Trophoblast cell (in vitro differentiated cells and primary cell): ENCODE measurements at regions not wholly inside any gene's neighbourhood (a gene's known extent, or its start where the extent isn't known, plus 50 kb on each side); places are given as distances from the start of the nearest gene placed in this dataset.

Source experiments
- DNase-seq, 2 donors: peaks; one replicate each; pipeline ENCODE4 v3.0.0-alpha.2; 2016
- H2AFZ ChIP-seq: 2 replicates; pipeline ENCODE4 v1.6.1; 2013; ENCODE audit warnings: low read length, moderate library complexity, mild to moderate bottlenecking; ENCODE audit not compliant: insufficient read depth, poor library complexity
- H2AK5ac ChIP-seq: 2 replicates; pipeline ENCODE4 v1.6.1; 2013; ENCODE audit warnings: mild to moderate bottlenecking, low read length
- H2BK120ac ChIP-seq: 2 replicates; pipeline ENCODE4 v1.6.1; 2013; ENCODE audit warnings: low read length, mild to moderate bottlenecking, moderate library complexity; ENCODE audit not compliant: insufficient read depth, poor library complexity
- H2BK12ac ChIP-seq: 2 replicates; pipeline ENCODE4 v1.6.1; 2013; ENCODE audit warnings: mild to moderate bottlenecking, low read length, moderate library complexity
- H2BK5ac ChIP-seq: 2 replicates; pipeline ENCODE4 v1.6.1; 2013; ENCODE audit warnings: low read length, low read depth, moderate library complexity, mild to moderate bottlenecking; ENCODE audit not compliant: poor library complexity
- H3K14ac ChIP-seq: 2 replicates; pipeline ENCODE4 v1.6.1; 2013; ENCODE audit warnings: mild to moderate bottlenecking, low read length
- H3K18ac ChIP-seq: 2 replicates; pipeline ENCODE4 v1.6.1; 2013; ENCODE audit warnings: mild to moderate bottlenecking, low read length
- H3K23ac ChIP-seq: 2 replicates; pipeline ENCODE4 v1.6.1; 2013; ENCODE audit warnings: low read length
- H3K27ac ChIP-seq: 2 replicates; pipeline ENCODE4 v1.5.1; 2013; ENCODE audit warnings: low read depth, mild to moderate bottlenecking, inconsistent platforms, low read length, moderate library complexity
- H3K27me3 ChIP-seq: 2 replicates; pipeline ENCODE4 v1.6.1; 2013; ENCODE audit warnings: inconsistent platforms, mild to moderate bottlenecking, low read length, moderate library complexity; ENCODE audit not compliant: insufficient read depth
- H3K36me3 ChIP-seq, 2 experiments: 1 replicate in 1 of 2; 2 replicates in 1 of 2; pipeline ENCODE4 v1.6.1; 2013; ENCODE audit warnings: low read length in 2 of 2, mild to moderate bottlenecking in 2 of 2, moderate library complexity in 1 of 2; ENCODE audit not compliant: insufficient read depth in 2 of 2, control insufficient read depth in 1 of 2
- H3K4ac ChIP-seq: 2 replicates; pipeline ENCODE4 v1.6.1; 2013; ENCODE audit warnings: low read depth, mild to moderate bottlenecking, low read length, moderate library complexity
- H3K4me1 ChIP-seq, 2 experiments: 1 replicate in 1 of 2; 2 replicates in 1 of 2; pipeline ENCODE4 v1.6.1; 2013; ENCODE audit warnings: low read length in 2 of 2, mild to moderate bottlenecking in 2 of 2, moderate library complexity in 1 of 2; ENCODE audit not compliant: insufficient read depth in 2 of 2, control insufficient read depth in 1 of 2
- H3K4me2 ChIP-seq: 2 replicates; pipeline ENCODE4 v1.6.1; 2013; ENCODE audit warnings: inconsistent platforms, mild to moderate bottlenecking, low read length, moderate library complexity
- H3K4me3 ChIP-seq: 2 replicates; pipeline ENCODE4 v1.5.1; 2013; ENCODE audit warnings: mild to moderate bottlenecking, low read depth, low read length, inconsistent platforms
- H3K79me1 ChIP-seq: one replicate; pipeline ENCODE4 v1.6.1; 2013; ENCODE audit warnings: low read length
- H3K79me2 ChIP-seq: 2 replicates; pipeline ENCODE4 v1.6.1; 2013; ENCODE audit warnings: low read length, mild to moderate bottlenecking; ENCODE audit not compliant: control insufficient read depth, insufficient read depth, poor library complexity
- H3K9ac ChIP-seq: 2 replicates; pipeline ENCODE4 v1.6.1; 2013; ENCODE audit warnings: mild to moderate bottlenecking, low read length
- H3K9me3 ChIP-seq: 2 replicates; pipeline ENCODE4 v1.6.1; 2013; ENCODE audit warnings: low read depth, mild to moderate bottlenecking, control low read depth, inconsistent platforms, low read length; ENCODE audit not compliant: insufficient read depth
- H4K12ac ChIP-seq: 2 replicates; pipeline ENCODE4 v1.6.1; 2013; ENCODE audit warnings: low read depth, mild to moderate bottlenecking, low read length, moderate library complexity
- H4K8ac ChIP-seq: 2 replicates; pipeline ENCODE4 v1.6.1; 2013; ENCODE audit warnings: low read depth, mild to moderate bottlenecking, low read length, moderate library complexity
- H4K91ac ChIP-seq: one replicate; pipeline ENCODE4 v1.6.1; 2013; ENCODE audit warnings: low read depth, mild to moderate bottlenecking, low read length, moderate library complexity
- WGBS: extraction: QIAGEN DNeasy Blood & Tissue Kit; methylation state at CpG from one replicate; pipeline ENCODE4 v1.1.7; 2013; ENCODE audit warnings: missing lambda C conversion rate; ENCODE audit not compliant: insufficient read length, insufficient coverage; ENCODE audit errors: extremely low coverage; 5-methylcytosine and 5-hydroxymethylcytosine counted together

GRCh38 chr15:70433586-70434324, 329.6 kb downstream of the UACA start:
- no peaks in the 10 kb centered on the region for H3K27me3 ChIP-seq
- no peak overlapping the region for H3K4me2 ChIP-seq
- no peak overlapping the region for H4K91ac ChIP-seq
- H3K18ac ChIP-seq: no peak overlapping the region
- H4K8ac ChIP-seq: no peak overlapping the region
- no peak overlapping the region for H2AFZ ChIP-seq
- H4K12ac ChIP-seq: no peak overlapping the region
- H2BK5ac ChIP-seq: no peak overlapping the region
- H3K14ac ChIP-seq: no peak overlapping the region
- peaks cover 3% of the 10 kb centered on the region for H3K9me3 ChIP-seq
- H3K9ac ChIP-seq: no peak overlapping the region
- H3K4me1 ChIP-seq: peaks cover 11 to 20% of the 10 kb centered on the region in 2 experiments
- no peak for DNase-seq
- H2AK5ac ChIP-seq: no peak overlapping the region
- no peaks in the 10 kb centered on the region for H3K79me2 ChIP-seq
- no peak overlapping the region for H3K27ac ChIP-seq
- H3K4ac ChIP-seq: no peak overlapping the region
- H2BK120ac ChIP-seq: no peak overlapping the region
- no peaks in the 10 kb centered on the region for H3K36me3 ChIP-seq
- no peak overlapping the region for H2BK12ac ChIP-seq
- no CpG with 5 or more reads among the region's 19 CpGs for WGBS
- H3K79me1 ChIP-seq: peaks cover 1% of the 10 kb centered on the region
- H3K23ac ChIP-seq: no peak overlapping the region
- H3K4me3 ChIP-seq: no peak overlapping the region

- Histone ChIP-seq H3K27ac (no peak overlapping the region), H3K9ac (no peak overlapping the region), H3K4ac (no peak overlapping the region), H3K4me2 (no peak overlapping the region), H4K12ac (no peak overlapping the region), H3K27me3 (no peaks in the 10 kb centered on the region), H2AK5ac (no peak overlapping the region), H2BK12ac (no peak overlapping the region), H3K14ac (no peak overlapping the region), H3K36me3 (no peaks in the 10 kb centered on the region), H3K4me1 (peaks cover 11 to 12% of the 10 kb centered on the region in 2 experiments), H3K79me1 (peaks cover 1% of the 10 kb centered on the region), H3K9me3 (peaks cover 3% of the 10 kb centered on the region), H3K79me2 (no peaks in the 10 kb centered on the region), H2AFZ (no peak overlapping the region), H4K91ac (no peak overlapping the region), H4K8ac (no peak overlapping the region), H2BK5ac (no peak overlapping the region), H3K4me3 (no peak overlapping the region), H2BK120ac (no peak overlapping the region), H3K18ac (no peak overlapping the region), H3K23ac (no peak overlapping the region)
- DNase-seq: no peak
- WGBS: no CpG with 5 or more reads among the region's 8 CpGs
Measured at GRCh38 chr15:70432924-70433495, 330.3 kb downstream of the UACA start.

GRCh38 chr15:70431854-70432253, 331.5 kb downstream of the UACA start:
- Histone ChIP-seq H3K27me3 (no peaks in the 10 kb centered on the region), H3K9me3 (peaks cover 3% of the 10 kb centered on the region), H3K4me3 (no peak overlapping the region), H3K23ac (no peak overlapping the region), H4K91ac (no peak overlapping the region), H3K79me2 (no peaks in the 10 kb centered on the region), H2AFZ (no peak overlapping the region), H2BK120ac (no peak overlapping the region), H3K14ac (no peak overlapping the region), H3K9ac (no peak overlapping the region), H4K12ac (no peak overlapping the region), H3K79me1 (peaks cover 4% of the 10 kb centered on the region), H3K27ac (no peak overlapping the region), H2BK12ac (no peak overlapping the region), H3K4me1 (peaks cover 15 to 18% of the 10 kb centered on the region in 2 experiments), H3K36me3 (no peaks in the 10 kb centered on the region), H3K18ac (no peak overlapping the region), H2BK5ac (no peak overlapping the region), H2AK5ac (no peak overlapping the region), H3K4ac (no peak overlapping the region), H4K8ac (no peak overlapping the region), H3K4me2 (no peak overlapping the region)
- no peak for DNase-seq
- no CpG with 5 or more reads among the region's 4 CpGs for WGBS

- H2AK5ac ChIP-seq: no peak overlapping the region
- no CpG with 5 or more reads among the region's 1 CpG for WGBS
- H3K4me3 ChIP-seq: no peak overlapping the region
- no peaks in the 10 kb centered on the region for H3K79me2 ChIP-seq
- no peak overlapping the region for H2AFZ ChIP-seq
- H3K79me1 ChIP-seq: peaks cover 4% of the 10 kb centered on the region
- H3K4ac ChIP-seq: no peak overlapping the region
- H2BK12ac ChIP-seq: no peak overlapping the region
- no peak overlapping the region for H2BK5ac ChIP-seq
- H3K9me3 ChIP-seq: peaks cover 3% of the 10 kb centered on the region
- no peaks in the 10 kb centered on the region for H3K36me3 ChIP-seq
- H3K14ac ChIP-seq: no peak overlapping the region
- no peak overlapping the region for H3K18ac ChIP-seq
- H3K4me1 ChIP-seq: peaks cover 12 to 14% of the 10 kb centered on the region in 2 experiments
- no peak overlapping the region for H4K12ac ChIP-seq
- no peak overlapping the region for H3K9ac ChIP-seq
- H3K23ac ChIP-seq: no peak overlapping the region
- H4K91ac ChIP-seq: no peak overlapping the region
- peak; percentile 85 to 100 for DNase-seq
- H2BK120ac ChIP-seq: no peak overlapping the region
- no peak overlapping the region for H3K4me2 ChIP-seq
- no peaks in the 10 kb centered on the region for H3K27me3 ChIP-seq
- H4K8ac ChIP-seq: no peak overlapping the region
- H3K27ac ChIP-seq: no peak overlapping the region
Measured at GRCh38 chr15:70430069-70430468, 332.4 kb upstream of the TLE3 start.
